T-helper 2 cell (primary cell): ENCODE measurements at regions not wholly inside any gene's neighbourhood (a gene's known extent, or its start where the extent isn't known, plus 50 kb on each side); places are given as distances from the start of the nearest gene placed in this dataset.
A peak's percentile ranks its signal among the peaks of the same experiment; 100 is the strongest.
"Not testable (repeated sequence)": the region's sequence is repeated elsewhere in the genome, so short reads cannot be mapped to it uniquely, and the experiment has no call there.

Source experiments
- DNase-seq, 5 experiments: peaks; one replicate each; pipeline versions ENCODE4 v3.0.0 to v3.0.0-alpha.2; 2012 to 2022

GRCh38 chr10:55224007-55224781 is 423.2 kb upstream of the PCDH15 start:
- peak in 1 of 5 experiments; percentile 37 for DNase-seq

GRCh38 chr10:55223352-55223751 is 422.3 kb upstream of the PCDH15 start:
- no peak for DNase-seq

GRCh38 chr10:55220975-55221374 is 419.9 kb upstream of the PCDH15 start:
- DNase-seq: no peak

GRCh38 chr10:55215699-55216098 is 414.7 kb upstream of the PCDH15 start:
- no peak for DNase-seq

GRCh38 chr10:55214608-55215007 is 413.6 kb upstream of the PCDH15 start:
- DNase-seq: no peak

GRCh38 chr10:55212051-55212450 is 411.0 kb upstream of the PCDH15 start:
- no peak for DNase-seq

- DNase-seq: no peak
These were observed 402.8 kb upstream of the PCDH15 start for GRCh38 chr10:55203874-55204273.

GRCh38 chr10:55203319-55203718 is 402.3 kb upstream of the PCDH15 start:
- DNase-seq: no peak

GRCh38 chr10:55200020-55200419 is 399.0 kb upstream of the PCDH15 start:
- no peak for DNase-seq

GRCh38 chr10:55191236-55191860 is 390.3 kb upstream of the PCDH15 start:
- no peak for DNase-seq

- DNase-seq: no peak
These were observed 383.0 kb upstream of the PCDH15 start for GRCh38 chr10:55183993-55184392.

- no peak for DNase-seq
These were observed 379.3 kb upstream of the PCDH15 start for GRCh38 chr10:55180357-55180756.

GRCh38 chr10:55174419-55174818 is 373.4 kb upstream of the PCDH15 start:
- DNase-seq: no peak

GRCh38 chr10:55169493-55169892 is 368.5 kb upstream of the PCDH15 start:
- no peak for DNase-seq

- no peak for DNase-seq
These were observed 367.3 kb upstream of the PCDH15 start for GRCh38 chr10:55168343-55168742.

GRCh38 chr10:55163388-55163979 is 362.5 kb upstream of the PCDH15 start:
- DNase-seq: no peak

GRCh38 chr10:55162321-55162720 is 361.3 kb upstream of the PCDH15 start:
- not testable (repeated sequence) for DNase-seq

- DNase-seq: no peak
These were observed 359.7 kb upstream of the PCDH15 start for GRCh38 chr10:55160655-55161283.

GRCh38 chr10:55158633-55159032 is 357.6 kb upstream of the PCDH15 start:
- no peak for DNase-seq

GRCh38 chr10:55146032-55146431 is 345.0 kb upstream of the PCDH15 start:
- peak in 1 of 5 experiments; percentile 7 for DNase-seq

GRCh38 chr10:55144001-55144400 is 343.0 kb upstream of the PCDH15 start:
- DNase-seq: no peak

GRCh38 chr10:55141892-55142291 is 340.9 kb upstream of the PCDH15 start:
- no peak for DNase-seq

- DNase-seq: no peak
These were observed 336.0 kb upstream of the PCDH15 start for GRCh38 chr10:55137063-55137462.

GRCh38 chr10:55104738-55105137 is 303.7 kb upstream of the PCDH15 start:
- no peak for DNase-seq
